GM12875 (cell line): ENCODE measurements at regions not wholly inside any gene's neighbourhood (a gene's known extent, or its start where the extent isn't known, plus 50 kb on each side); places are given as distances from the start of the nearest gene placed in this dataset.

Experiments
- H3K4me3 ChIP-seq: one replicate; pipeline ENCODE4 v1.5.1; 2011; ENCODE audit warnings: low read depth, low read length, control low read depth
- TF ChIP-seq, protein P1 (sequence below): IDR thresholded peaks from 2 replicates; pipeline ENCODE4 v1.5.1; 2011; ENCODE audit warnings: low read depth, mild to moderate bottlenecking, control low read depth, inconsistent platforms, low read length, moderate library complexity, borderline replicate concordance; ENCODE audit not compliant: insufficient read depth

DNA sequence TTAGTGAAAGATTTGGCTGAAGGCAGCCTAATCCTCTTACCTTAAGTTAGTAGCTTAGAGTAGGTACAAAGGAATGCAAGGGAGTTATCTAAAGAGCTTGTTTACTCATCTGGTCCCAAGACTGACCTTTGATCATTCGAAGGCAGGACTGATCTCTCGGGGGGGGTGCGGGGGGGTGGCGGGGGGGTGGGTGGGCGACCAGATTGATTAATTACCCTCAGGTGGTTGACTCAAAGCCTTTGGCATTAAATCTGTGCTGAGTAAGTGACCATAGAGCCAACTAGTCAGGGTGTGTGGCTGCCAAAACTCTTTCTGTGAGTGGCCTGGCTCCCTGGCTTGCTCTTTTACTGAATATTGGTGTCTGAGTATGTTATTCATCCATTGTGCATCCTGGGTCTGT lies 731.9 kb upstream of the FBXO33 start:
- H3K4me3 ChIP-seq = no peak overlapping the region
- TF ChIP-seq, protein P1, sequence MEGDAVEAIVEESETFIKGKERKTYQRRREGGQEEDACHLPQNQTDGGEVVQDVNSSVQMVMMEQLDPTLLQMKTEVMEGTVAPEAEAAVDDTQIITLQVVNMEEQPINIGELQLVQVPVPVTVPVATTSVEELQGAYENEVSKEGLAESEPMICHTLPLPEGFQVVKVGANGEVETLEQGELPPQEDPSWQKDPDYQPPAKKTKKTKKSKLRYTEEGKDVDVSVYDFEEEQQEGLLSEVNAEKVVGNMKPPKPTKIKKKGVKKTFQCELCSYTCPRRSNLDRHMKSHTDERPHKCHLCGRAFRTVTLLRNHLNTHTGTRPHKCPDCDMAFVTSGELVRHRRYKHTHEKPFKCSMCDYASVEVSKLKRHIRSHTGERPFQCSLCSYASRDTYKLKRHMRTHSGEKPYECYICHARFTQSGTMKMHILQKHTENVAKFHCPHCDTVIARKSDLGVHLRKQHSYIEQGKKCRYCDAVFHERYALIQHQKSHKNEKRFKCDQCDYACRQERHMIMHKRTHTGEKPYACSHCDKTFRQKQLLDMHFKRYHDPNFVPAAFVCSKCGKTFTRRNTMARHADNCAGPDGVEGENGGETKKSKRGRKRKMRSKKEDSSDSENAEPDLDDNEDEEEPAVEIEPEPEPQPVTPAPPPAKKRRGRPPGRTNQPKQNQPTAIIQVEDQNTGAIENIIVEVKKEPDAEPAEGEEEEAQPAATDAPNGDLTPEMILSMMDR = no peak

GRCh38 chr14:40139657-40140056 lies 707.4 kb upstream of the FBXO33 start:
- H3K4me3 ChIP-seq = no peak overlapping the region
- TF ChIP-seq, protein P1 = no peak

GRCh38 chr14:40133463-40133862 lies 701.2 kb upstream of the FBXO33 start:
- TF ChIP-seq, protein P1 = no peak
- no peak overlapping the region for H3K4me3 ChIP-seq

DNA sequence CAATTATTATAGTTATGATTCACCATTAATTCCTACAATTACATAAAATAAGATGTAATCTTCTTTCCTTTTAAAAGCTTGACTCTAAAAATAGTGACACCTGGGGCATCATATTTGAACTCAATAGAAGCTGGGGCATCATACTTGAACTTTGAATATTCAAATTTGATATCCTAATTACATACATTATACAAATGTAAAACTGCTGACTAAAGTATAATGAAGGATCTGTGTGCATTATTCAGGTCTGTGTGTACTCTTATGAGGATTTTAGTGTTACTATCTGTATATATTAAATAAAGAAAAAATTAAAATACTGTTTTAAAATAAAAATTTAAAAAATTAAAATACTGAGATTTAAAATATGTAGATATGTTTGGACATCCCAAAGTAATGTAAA lies 696.9 kb upstream of the FBXO33 start:
- H3K4me3 ChIP-seq = no peak overlapping the region
- TF ChIP-seq, protein P1 = no peak

GRCh38 chr14:40123816-40124215 lies 691.6 kb upstream of the FBXO33 start:
- TF ChIP-seq, protein P1 = no peak
- H3K4me3 ChIP-seq = no peak overlapping the region

DNA sequence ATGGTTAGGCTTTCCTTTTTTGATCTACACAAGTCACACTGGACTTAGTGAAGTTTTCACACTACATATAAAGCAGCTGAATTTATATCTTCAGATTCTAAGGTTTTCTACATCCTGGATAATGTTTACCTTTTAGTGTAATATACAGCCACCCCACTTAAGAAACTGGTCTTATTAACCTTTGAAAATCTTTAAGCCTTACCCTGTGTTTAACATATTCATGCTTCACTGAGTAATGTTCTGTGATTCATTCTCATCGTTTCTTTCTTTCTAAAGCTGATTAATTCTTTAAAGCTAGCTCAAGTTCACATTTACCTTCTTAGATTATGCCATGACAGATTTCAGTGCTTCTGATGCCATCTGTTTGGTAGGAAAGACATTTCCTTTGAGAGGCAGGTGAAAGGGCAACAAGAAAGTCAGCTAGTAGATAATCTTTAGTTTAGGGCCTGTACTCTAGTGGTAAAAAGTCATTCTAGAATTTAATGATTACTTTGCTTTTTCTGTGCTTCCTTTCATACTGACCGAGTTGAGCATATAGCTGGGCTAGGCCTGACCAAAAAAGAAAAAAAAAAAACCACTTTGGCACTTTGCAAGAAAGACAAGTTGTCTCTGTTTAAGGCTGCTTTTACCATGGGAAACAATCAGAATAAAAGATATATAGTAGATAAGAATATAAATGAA lies 690.9 kb upstream of the FBXO33 start:
- no peak overlapping the region for H3K4me3 ChIP-seq

GRCh38 chr14:40119765-40120164 lies 687.5 kb upstream of the FBXO33 start:
- TF ChIP-seq, protein P1 = no peak
- no peak overlapping the region for H3K4me3 ChIP-seq

More for the DNA sequence above, 690.9 kb upstream of the FBXO33 start:
- TF ChIP-seq, protein P1 = no peak
